Left forelimb (tissue), 1 donor: ENCODE measurements at regions not wholly inside any gene's neighbourhood (a gene's known extent, or its start where the extent isn't known, plus 50 kb on each side); places are given as distances from the start of the nearest gene placed in this dataset.

Source experiments
- DNase-seq: peaks from one replicate; pipeline ENCODE4 v3.0.0-alpha.2; 2018; ENCODE audit warnings: low spot score

- DNase-seq, result no peak
Observed at GRCh38 chr6:41474213-41474933, 71.8 kb upstream of the FOXP4 start.

- DNase-seq, result no peak
Observed at GRCh38 chr6:41475164-41475563, 71.0 kb upstream of the FOXP4 start.

GRCh38 chr6:41475737-41476357 is 70.3 kb upstream of the FOXP4 start:
- DNase-seq, result no peak

- DNase-seq, result no peak
Observed at GRCh38 chr6:41476401-41476800, 69.8 kb upstream of the FOXP4 start.

- DNase-seq, result no peak
Observed at GRCh38 chr6:41477572-41477971, 68.6 kb upstream of the FOXP4 start.

GRCh38 chr6:41483943-41484342 is 62.2 kb upstream of the FOXP4 start:
- DNase-seq, result no peak

GRCh38 chr6:41487860-41488432 is 58.2 kb upstream of the FOXP4 start:
- DNase-seq, result no peak

- DNase-seq, result no peak
Observed at GRCh38 chr6:41488433-41489119, 57.6 kb upstream of the FOXP4 start.

GRCh38 chr6:41489120-41489851 is 56.9 kb upstream of the FOXP4 start:
- peak; percentile 85 for DNase-seq

GRCh38 chr6:41492261-41492891 is 53.8 kb upstream of the FOXP4 start:
- DNase-seq, result no peak

GRCh38 chr6:41494212-41495110 is 51.7 kb upstream of the FOXP4 start:
- DNase-seq, result no peak
